ENCODE measurements at regions not wholly inside any gene's neighbourhood (a gene's known extent, or its start where the extent isn't known, plus 50 kb on each side); places are given as distances from the start of the nearest gene placed in this dataset.

- no peaks in the 10 kb centered on the region for H3K4me1 ChIP-seq
- no peak overlapping the region for H3K27ac ChIP-seq
- H3K4me3 ChIP-seq: no peak overlapping the region
- ATAC-seq: no peak
- TF ChIP-seq CTCF (IDR thresholded peaks at IDR 0.05) (no peak), POLR2AphosphoS5 (IDR thresholded peaks at IDR 0.05) (no peak), POLR2A (IDR thresholded peaks at IDR 0.05) (no peak), EP300 (IDR thresholded peaks at IDR 0.05) (no peak)
- 65 to 94% methylated on average over 3 of the region's 3 CpGs for WGBS, 2 donors (ENCODE audit: low coverage in 1 of 2)
- no peaks in the 10 kb centered on the region for H3K36me3 ChIP-seq
- no peaks in the 10 kb centered on the region for H3K27me3 ChIP-seq
- H3K9me3 ChIP-seq: no peaks in the 10 kb centered on the region
Observed at GRCh38 chr2:133900909-133901308, 332.6 kb upstream of the NCKAP5 start.

- Histone ChIP-seq H3K9me3 (peaks cover 0 to 15% (median 0%) of the 10 kb centered on the region in 3 donors), H3K4me3 (no peak overlapping the region), H3K27me3 (no peaks in the 10 kb centered on the region), H3K4me1 (no peaks in the 10 kb centered on the region), H3K36me3 (no peaks in the 10 kb centered on the region), H3K27ac (no peak overlapping the region)
- ATAC-seq: no peak
- TF ChIP-seq EP300 (IDR thresholded peaks at IDR 0.05) (no peak), CTCF (IDR thresholded peaks at IDR 0.05) (no peak), POLR2AphosphoS5 (IDR thresholded peaks at IDR 0.05) (no peak), POLR2A (IDR thresholded peaks at IDR 0.05) (no peak)
Observed at GRCh38 chr2:133906396-133906795, 338.1 kb upstream of the NCKAP5 start.

GRCh38 chr2:133906926-133907325, 338.7 kb upstream of the NCKAP5 start:
- Histone ChIP-seq H3K4me3 (no peak overlapping the region), H3K27ac (no peak overlapping the region), H3K27me3 (no peaks in the 10 kb centered on the region), H3K4me1 (no peaks in the 10 kb centered on the region), H3K9me3 (peaks cover 0 to 15% (median 0%) of the 10 kb centered on the region in 3 donors), H3K36me3 (no peaks in the 10 kb centered on the region)
- TF ChIP-seq POLR2A (IDR thresholded peaks at IDR 0.05) (no peak), EP300 (IDR thresholded peaks at IDR 0.05) (no peak), POLR2AphosphoS5 (IDR thresholded peaks at IDR 0.05) (no peak), CTCF (IDR thresholded peaks at IDR 0.05) (no peak)
- ATAC-seq: no peak

DNA sequence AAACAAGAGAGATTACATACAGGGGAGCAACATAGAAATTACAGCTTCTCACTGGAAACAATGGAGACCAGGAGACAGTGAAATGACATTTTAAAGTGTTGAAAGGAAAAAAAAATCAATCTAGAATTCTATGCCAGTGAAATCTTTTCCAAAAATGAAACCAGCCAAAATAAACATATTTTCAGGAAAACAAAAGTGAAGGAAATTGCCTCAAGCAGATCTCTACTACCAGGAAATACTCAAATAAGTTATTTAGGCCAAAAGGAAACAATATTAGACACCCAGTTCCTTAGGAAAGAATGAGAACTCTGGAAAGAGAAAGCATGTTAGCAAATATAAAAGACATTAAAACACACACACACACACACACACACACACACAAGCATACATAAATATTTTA, 339.9 kb upstream of the NCKAP5 start:
- no peak for ATAC-seq
- H3K36me3 ChIP-seq: no peaks in the 10 kb centered on the region
- no peaks in the 10 kb centered on the region for H3K4me1 ChIP-seq
- peaks cover 0 to 15% (median 0%) of the 10 kb centered on the region in 3 donors for H3K9me3 ChIP-seq
- no peak overlapping the region for H3K27ac ChIP-seq
- no peak overlapping the region for H3K4me3 ChIP-seq
- TF ChIP-seq POLR2A (IDR thresholded peaks at IDR 0.05): no peak
- no peak for TF ChIP-seq EP300 (IDR thresholded peaks at IDR 0.05)
- TF ChIP-seq POLR2AphosphoS5 (IDR thresholded peaks at IDR 0.05): no peak
- TF ChIP-seq CTCF (IDR thresholded peaks at IDR 0.05): no peak
- no peaks in the 10 kb centered on the region for H3K27me3 ChIP-seq

GRCh38 chr2:133918141-133918540, 335.7 kb upstream of the MGAT5 start:
- 56 to 67% methylated on average over 1 of the region's 1 CpG for WGBS, 2 donors (ENCODE audit: low coverage in 1 of 2)
- TF ChIP-seq POLR2AphosphoS5 (IDR thresholded peaks at IDR 0.05): no peak
- TF ChIP-seq CTCF (IDR thresholded peaks at IDR 0.05): no peak
- H3K4me1 ChIP-seq: no peaks in the 10 kb centered on the region
- no peaks in the 10 kb centered on the region for H3K36me3 ChIP-seq
- H3K4me3 ChIP-seq: no peak overlapping the region
- no peak overlapping the region for H3K27ac ChIP-seq
- no peak for ATAC-seq
- peaks cover 0 to 5% (median 0%) of the 10 kb centered on the region in 3 donors for H3K9me3 ChIP-seq
- H3K27me3 ChIP-seq: no peaks in the 10 kb centered on the region

Measured in gastroesophageal sphincter (tissue), 4 donors.